Fibroblast of villous mesenchyme (primary cell): ENCODE measurements at regions not wholly inside any gene's neighbourhood (a gene's known extent, or its start where the extent isn't known, plus 50 kb on each side); places are given as distances from the start of the nearest gene placed in this dataset.
"Not testable (repeated sequence)": the region's sequence is repeated elsewhere in the genome, so short reads cannot be mapped to it uniquely, and the experiment has no call there.

Source experiments
- DNase-seq: peaks from one replicate; pipeline ENCODE4 v3.0.0-alpha.2; 2010; ENCODE audit warnings: low read depth
- H3K4me3 ChIP-seq: 2 replicates; pipeline ENCODE4 v1.5.1; 2011; ENCODE audit warnings: low read depth, mild to moderate bottlenecking, low read length
- CTCF ChIP-seq: IDR thresholded peaks from 2 replicates; pipeline ENCODE4 v1.5.1; 2012; ENCODE audit warnings: low read depth, mild to moderate bottlenecking, low read length; ENCODE audit not compliant: insufficient read depth

- no peak overlapping the region for H3K4me3 ChIP-seq
- TF ChIP-seq CTCF = no peak
- no peak for DNase-seq
Observed at GRCh38 chr13:81379183-81379582, 1038.3 kb upstream of the SPRY2 start.

GRCh38 chr13:81377921-81378320, 1037.0 kb upstream of the SPRY2 start:
- no peak overlapping the region for H3K4me3 ChIP-seq
- DNase-seq = no peak
- TF ChIP-seq CTCF = no peak

- TF ChIP-seq CTCF = no peak
- H3K4me3 ChIP-seq = no peak overlapping the region
- no peak for DNase-seq
Observed at GRCh38 chr13:81375709-81376108, 1034.8 kb upstream of the SPRY2 start.

GRCh38 chr13:81362711-81363110, 1021.8 kb upstream of the SPRY2 start:
- not testable (repeated sequence) for H3K4me3 ChIP-seq, DNase-seq

- H3K4me3 ChIP-seq = no peak overlapping the region
- TF ChIP-seq CTCF = no peak
- no peak for DNase-seq
Observed at GRCh38 chr13:81350056-81350455, 1009.1 kb upstream of the SPRY2 start.

- not testable (repeated sequence) for H3K4me3 ChIP-seq, DNase-seq
Observed at GRCh38 chr13:81340118-81341069, 999.5 kb upstream of the SPRY2 start.

GRCh38 chr13:81339666-81340065, 998.7 kb upstream of the SPRY2 start:
- DNase-seq, H3K4me3 ChIP-seq: not testable (repeated sequence)

GRCh38 chr13:81334481-81334880, 993.6 kb upstream of the SPRY2 start:
- TF ChIP-seq CTCF = no peak
- H3K4me3 ChIP-seq = no peak overlapping the region
- no peak for DNase-seq
